Esophagus squamous epithelium (tissue), 4 donors: ENCODE measurements at regions not wholly inside any gene's neighbourhood (a gene's known extent, or its start where the extent isn't known, plus 50 kb on each side); places are given as distances from the start of the nearest gene placed in this dataset.

Experiments
- POLR2A ChIP-seq, 4 donors: fragments of 450-650 bp; IDR thresholded peaks; one replicate each; pipeline ENCODE4 v1.6.1; 2017; ENCODE audit warnings: antibody characterized with exemption in 4 of 4, mild to moderate bottlenecking in 4 of 4, moderate library complexity in 3 of 4
- TF ChIP-seq, protein P1 (sequence below), 6 experiments: fragments of 450-650 bp in 4 of 6; fragments of 200-600 bp in 2 of 6; sonication (generic) in 2 of 6; IDR thresholded peaks; one replicate each; pipeline ENCODE4 v1.5.1; 2016 to 2019; ENCODE audit warnings: antibody characterized with exemption in 6 of 6, mild to moderate bottlenecking in 4 of 6, moderate library complexity in 4 of 6

DNA sequence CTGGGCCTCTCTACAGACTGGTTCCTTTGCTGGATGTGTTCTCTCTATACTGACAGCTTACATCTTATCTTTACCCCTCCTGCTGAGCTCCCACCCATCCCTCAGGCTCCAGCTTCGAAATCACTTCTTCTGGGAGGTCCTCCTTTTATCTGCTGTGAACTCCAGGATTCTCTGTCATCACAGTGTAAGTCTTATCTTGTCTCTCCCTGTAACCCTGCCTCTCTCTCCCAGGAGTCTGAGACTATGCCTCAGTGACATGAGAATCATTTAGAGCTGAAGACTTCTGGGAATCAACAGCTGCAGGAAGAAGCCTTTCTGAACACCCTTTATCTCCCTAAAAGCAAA lies 148.1 kb upstream of the HS3ST3A1 start:
- TF ChIP-seq, protein P1, sequence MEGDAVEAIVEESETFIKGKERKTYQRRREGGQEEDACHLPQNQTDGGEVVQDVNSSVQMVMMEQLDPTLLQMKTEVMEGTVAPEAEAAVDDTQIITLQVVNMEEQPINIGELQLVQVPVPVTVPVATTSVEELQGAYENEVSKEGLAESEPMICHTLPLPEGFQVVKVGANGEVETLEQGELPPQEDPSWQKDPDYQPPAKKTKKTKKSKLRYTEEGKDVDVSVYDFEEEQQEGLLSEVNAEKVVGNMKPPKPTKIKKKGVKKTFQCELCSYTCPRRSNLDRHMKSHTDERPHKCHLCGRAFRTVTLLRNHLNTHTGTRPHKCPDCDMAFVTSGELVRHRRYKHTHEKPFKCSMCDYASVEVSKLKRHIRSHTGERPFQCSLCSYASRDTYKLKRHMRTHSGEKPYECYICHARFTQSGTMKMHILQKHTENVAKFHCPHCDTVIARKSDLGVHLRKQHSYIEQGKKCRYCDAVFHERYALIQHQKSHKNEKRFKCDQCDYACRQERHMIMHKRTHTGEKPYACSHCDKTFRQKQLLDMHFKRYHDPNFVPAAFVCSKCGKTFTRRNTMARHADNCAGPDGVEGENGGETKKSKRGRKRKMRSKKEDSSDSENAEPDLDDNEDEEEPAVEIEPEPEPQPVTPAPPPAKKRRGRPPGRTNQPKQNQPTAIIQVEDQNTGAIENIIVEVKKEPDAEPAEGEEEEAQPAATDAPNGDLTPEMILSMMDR (IDR thresholded peaks at IDR 0.05) = no peak
- TF ChIP-seq POLR2A (IDR thresholded peaks at IDR 0.05) = no peak
